Posterior vena cava (tissue), 2 donors: ENCODE measurements at regions not wholly inside any gene's neighbourhood (a gene's known extent, or its start where the extent isn't known, plus 50 kb on each side); places are given as distances from the start of the nearest gene placed in this dataset.

Source experiments
- DNase-seq: peaks from one replicate; pipeline ENCODE4 v3.0.0-alpha.2; 2020; ENCODE audit warnings: low spot score
- intact Hi-C, 2 donors: fragments of 100-400 bp; cut with DNase I; formaldehyde crosslinking; loops; one replicate each; pipeline versions ENCODE4 v1.14.1 to v1.14.2; 2022 to 2023
- donor health status: DM: yes; HTN: yes; CAD: no.
- donor health status: DM: yes; HTN: yes; CAD: no.

DNA sequence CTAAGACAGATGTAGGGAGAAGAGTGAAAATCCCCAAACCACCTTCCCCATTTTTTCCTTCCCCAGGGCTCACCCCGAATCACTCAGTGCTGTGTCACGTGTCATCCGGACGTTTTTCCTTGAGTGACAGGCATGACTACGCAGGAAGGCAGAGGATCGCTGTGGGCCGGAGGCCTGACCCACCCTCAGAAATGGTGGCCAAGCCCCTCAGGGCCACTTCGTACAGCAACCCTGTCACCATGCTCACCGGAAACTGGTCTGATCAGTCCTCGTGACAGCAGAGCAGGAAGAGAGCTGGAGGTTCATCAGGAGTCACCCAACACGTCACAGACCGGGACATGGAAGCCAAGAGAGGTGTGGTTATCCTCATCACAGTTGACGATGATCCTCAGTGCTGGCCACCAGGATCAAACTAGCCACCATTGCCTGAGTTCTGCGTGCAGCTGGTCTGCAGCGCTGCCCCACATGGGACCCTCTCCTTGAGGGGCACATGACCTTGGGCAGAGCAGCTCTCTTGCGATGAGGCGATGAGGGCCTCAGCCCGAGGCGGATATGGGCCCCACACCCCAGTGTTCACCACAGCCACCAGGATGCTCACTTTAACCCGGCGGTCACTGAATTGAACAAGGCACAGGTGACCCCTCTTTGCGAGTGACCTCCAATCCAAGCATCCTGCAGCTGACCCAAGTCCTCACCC, 99.3 kb upstream of the INSIG1 start:
- intact Hi-C loops, result no loop called here
- peak; percentile 52 for DNase-seq

DNA sequence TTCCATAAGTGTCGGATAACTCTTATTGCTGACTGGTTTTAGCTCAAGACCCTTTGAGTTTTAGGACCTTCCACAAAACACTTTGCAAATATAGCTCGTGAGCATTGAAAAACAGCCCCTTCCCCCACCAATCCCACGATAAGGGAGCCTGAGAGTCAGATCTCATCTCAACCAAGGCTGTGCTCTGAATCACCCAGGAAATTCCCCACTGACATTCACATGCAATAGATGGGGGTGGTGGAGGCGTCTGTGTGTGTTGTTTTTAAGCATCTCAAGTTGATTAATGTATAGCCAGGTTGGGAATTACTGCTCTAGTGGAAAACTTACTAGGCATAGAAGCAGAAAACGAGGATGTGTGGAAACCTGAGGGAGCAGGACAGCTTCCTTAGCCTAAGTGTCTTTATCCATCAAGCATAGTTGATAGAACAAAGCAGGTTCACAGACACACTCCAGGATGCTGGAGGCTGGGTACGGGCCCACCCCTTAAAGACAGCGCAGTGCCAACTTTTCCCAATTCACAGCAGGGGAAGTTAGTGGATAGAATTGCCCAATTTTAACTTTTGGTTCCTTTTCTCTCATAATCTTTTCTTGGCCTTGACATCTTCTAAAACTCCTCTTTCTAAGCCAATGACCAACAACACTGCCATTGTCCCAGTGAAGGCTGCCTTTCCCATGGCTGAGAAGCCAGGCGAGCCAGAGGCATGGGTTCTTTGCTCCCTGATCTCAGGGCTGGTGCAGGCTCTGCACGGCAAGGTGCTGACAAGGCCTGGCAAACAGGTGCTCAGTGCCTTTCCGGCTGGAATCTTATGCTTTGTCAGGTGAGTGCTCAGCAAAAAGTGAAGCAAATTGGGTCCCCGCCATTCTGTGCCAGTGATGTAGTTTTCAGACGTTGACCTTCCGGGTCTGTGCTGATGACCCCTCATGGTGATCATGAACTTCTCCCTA, 98.5 kb upstream of the INSIG1 start:
- DNase-seq, result peak; percentile 71
- intact Hi-C loops, result no loop called here

DNA sequence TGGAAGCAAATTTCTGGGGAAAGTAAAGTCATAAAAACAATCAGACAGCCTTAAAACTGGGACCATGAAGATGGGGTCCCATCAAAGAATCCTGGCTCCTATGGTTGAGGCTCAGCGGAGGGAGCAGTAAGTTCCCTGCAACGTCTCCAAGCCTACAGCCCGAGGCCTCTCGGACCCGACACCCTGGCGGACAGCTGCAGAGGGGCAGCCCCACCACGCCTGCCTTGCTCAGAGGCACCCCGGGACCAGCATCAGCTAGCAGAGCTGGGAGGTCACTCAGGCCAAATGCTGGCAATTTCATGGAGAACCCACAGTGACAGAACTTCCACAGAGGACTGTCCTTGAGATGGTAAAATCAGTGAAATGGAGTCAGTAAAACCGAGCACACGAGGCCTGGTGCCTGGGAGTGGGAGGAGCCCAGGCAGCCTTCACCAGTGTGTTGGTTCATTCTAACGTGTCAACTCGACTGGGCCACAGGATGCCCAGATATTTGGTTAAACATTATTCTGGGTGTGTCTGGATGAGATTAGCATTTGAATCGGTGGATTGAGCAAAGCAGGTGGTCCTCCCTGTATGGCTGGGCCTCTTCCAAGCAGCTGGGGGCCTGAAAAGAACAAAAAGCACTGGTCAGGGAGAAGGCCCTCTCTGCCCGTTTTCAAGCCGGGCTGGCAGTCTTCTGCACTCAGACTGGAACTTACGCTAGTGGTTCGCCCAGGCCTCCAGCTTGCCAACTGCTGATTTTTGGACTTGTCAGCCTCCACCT, 96.2 kb upstream of the INSIG1 start:
- intact Hi-C loops, result no loop called here
- DNase-seq, result peak; percentile 58

DNA sequence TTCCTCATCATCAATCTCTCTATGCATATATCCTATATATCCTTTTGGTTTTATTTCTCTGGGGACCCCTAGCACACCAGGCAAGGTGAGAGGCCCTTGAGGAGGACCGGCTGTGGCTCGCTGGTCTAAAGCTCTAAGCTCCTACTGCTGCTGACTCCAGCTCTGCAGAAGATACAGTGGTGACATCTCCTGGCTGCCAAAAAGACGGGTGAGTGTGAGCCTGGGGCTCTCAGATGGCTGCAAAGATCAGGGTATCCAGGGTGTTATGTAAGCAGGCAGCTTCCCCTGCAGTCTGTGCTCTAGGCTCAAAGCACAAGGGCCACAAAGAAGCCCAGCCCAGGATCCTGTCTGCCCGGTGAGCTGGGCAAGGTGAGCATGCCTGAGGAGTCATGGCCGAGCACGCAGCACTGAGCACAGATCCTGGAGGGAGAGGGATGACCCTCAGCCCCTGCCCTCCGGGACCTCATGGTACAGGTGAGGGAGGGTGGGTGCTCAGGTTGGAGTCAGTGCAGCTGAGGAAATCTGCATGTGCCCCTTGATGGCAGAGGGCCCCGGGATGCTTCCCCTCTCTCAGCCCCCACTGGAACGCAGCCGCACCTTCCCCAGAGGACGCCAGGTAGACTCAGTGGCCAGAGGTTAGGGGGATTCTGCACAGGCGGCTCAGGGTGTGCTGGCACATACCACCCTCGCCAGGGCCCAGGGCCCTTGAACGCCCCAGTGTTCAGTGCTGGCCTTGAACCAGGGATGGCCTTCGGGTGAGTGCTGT, 95.4 kb upstream of the INSIG1 start:
- DNase-seq, result peak; percentile 78
- intact Hi-C loops, result no loop called here

DNA sequence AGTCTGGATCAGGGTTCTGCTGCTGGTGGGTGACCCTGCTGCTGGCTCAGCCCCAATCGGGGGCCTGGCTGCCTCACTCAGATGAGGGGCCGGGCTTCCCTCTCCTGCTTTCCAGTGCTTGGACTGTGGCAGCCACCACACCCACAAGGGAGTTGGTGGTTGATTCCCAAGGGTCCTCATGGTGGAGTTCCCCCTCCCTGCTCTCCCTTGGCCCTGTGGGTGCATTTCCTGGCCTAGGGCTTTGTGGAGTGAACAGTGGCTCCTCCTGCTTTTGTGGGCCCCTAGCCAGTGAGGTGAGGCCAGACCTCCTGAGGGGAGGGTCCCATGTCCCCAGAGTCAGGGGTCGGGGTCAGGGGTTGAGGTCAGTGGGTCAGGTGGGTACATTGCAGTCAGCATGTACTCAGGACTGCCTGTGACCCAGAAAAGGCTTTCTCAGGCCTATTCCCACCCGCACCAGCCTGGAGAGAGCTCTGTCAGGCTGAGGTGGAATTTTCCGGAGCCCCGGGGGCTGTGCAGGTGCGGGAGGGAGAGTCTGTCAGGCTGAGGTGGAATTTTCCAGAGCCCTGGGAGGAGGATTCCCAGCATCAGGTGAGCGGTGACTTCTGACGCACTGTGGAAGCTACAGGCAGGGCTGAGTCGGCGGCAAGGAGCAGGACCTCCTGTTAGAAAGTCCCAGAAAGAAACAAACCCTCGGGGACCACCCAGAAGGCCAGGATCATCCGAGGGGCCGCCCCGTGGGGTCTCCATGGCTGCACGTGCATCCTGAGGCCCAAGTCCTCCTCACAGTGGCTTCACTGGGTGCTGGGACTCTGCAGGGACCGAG, 94.4 kb upstream of the INSIG1 start:
- peak; percentile 57 for DNase-seq
- intact Hi-C loops, result no loop called here

DNA sequence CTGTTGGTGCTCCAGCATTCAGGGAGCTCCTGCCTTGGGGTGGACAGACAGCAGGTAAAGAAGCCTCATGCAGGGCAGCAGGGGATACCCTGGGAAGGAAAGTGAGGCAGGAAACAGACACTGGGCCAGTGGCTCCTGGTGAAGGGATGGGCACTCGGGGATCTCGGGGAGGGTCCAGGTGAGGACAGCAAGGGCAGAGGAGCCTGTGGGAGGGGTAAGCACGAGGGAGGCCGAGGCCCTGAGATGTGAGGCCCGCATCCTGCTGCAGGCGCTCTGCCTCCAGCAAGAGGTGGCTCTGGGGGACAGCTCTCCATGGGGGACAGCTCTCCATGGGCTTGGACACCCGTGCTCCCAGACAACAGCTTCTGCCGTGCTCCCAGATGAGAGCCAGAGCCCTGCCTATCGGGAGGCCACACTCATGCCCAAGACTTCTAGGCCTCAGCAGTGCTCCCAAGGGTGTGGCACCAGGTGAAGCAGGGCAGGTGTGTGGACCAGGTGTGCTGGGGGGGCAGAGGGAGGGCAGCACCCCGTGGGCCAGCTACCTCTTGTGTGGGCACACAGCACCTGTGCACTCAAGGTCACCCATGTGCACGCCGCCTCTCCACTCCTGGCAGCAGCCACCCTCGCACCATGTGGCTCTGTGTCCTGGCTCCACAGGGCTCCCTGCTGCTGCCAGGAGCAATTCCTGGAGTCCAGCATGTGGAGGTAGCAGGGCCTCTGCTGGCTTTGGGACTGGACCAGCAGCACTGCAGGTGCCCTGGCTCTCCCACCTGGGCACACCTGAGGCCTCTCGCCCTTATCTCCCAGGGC, 93.6 kb upstream of the INSIG1 start:
- intact Hi-C loops, result no loop called here
- peak; percentile 80 for DNase-seq

DNA sequence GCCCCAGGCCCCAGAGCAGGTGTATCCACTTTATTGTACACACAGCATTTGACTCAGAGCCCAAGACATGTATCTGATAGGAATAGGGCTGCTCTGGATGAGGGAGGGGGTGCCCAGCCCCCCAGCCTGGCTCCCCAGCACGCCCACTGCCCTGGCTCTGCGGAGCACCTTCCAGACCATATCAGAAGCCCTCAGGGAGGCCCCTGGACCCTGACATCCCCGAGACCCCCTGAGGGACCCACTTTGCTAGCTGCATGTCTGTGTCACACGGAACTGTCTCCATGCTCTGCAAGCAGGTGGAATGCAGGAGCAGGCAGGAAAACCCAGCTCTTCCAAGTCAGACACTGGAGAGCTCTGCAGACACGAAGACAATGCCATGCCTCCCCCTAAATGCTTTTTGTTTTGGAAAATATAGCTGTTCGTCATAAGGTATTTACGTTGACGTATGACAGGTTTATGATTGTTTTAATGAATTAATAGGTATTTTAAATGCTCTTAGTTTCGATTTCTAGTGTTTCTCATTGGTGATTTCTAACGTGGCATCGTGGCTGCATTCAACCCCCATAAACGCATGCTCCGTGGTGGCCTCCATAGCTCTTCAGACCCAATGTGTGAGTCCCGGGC, 92.8 kb upstream of the INSIG1 start:
- intact Hi-C loops, result no loop called here
- peak; percentile 80 for DNase-seq

DNA sequence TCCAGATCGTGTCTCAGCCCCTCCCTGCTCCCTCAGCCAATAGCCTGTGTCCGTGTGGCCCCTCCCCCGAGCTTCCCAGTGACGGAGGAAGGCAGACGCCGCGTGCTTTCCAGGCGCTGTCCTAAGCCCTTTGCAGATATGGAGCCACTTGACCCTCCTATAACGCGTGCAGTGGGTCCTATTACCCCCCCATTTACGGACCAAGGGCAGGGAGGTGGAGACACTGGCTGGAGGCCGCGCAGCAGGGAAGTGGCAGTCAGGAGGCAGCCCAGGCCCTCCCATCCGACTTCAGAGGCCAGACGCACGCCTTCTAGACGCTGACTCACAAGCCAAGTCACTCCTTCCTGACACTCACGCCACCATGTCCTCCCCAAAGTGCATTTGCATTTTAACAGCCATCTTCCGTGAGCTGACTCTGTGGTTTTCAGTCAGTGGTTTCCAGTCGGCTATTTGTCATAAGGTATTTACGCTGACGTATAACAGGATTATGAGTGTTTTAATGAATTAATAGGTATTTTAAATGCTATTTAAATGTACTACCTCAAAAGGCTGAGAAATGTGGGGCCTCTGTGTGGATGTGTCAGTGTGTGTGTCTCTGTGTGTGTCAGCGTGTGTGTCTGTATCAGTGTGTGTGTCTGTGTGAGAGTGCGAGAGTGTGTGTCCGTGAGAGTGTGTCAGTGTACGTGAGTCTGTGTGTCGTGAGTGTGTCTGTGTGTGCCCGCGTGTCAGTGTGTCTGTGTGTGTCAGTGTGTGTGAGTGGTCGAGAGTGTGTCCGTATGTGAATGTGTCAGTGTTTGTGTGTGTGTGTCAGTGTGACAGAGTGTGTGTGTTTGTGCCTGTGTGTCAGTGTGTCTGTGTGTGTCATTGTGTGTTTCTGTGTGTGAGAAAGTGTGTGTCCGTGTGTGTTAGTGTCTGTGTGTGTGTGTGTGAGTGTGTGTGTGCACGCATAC, 92.0 kb upstream of the INSIG1 start:
- peak; percentile 96 for DNase-seq
- intact Hi-C loops, result no loop called here

DNA sequence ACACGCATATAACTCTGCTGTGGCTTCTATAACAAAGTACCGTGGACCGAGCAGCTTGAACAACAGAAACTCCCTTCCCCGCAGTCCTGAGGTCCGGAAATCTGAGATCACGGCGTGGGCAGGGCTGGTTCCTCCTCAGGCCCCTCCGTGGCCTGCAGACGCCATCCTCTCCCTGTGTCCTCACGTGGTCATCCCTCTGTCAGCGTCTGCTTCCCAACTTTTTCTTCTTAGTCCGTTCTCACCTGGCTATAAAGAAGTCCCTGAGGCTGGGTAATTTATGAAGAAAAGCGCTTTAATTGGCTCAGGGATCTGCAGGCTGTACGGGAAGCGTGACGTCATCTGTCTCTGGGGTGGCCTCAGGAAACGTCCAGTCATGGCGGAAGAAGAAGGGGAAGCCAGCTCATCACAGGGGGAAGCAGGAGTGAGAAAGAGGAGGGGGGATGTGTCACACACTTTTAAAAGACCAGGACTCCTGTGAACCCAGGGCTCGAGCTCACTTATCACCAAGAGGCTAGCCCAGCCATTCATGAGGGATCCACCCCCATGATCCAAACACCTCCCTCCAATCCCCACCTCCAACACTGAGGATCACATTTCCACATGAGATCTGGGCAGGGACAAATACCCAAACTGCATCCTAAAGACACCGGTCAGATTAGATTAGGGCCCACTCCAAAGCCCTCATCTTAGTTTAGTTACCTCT, 91.2 kb upstream of the INSIG1 start:
- intact Hi-C loops, result no loop called here
- DNase-seq, result peak; percentile 94

DNA sequence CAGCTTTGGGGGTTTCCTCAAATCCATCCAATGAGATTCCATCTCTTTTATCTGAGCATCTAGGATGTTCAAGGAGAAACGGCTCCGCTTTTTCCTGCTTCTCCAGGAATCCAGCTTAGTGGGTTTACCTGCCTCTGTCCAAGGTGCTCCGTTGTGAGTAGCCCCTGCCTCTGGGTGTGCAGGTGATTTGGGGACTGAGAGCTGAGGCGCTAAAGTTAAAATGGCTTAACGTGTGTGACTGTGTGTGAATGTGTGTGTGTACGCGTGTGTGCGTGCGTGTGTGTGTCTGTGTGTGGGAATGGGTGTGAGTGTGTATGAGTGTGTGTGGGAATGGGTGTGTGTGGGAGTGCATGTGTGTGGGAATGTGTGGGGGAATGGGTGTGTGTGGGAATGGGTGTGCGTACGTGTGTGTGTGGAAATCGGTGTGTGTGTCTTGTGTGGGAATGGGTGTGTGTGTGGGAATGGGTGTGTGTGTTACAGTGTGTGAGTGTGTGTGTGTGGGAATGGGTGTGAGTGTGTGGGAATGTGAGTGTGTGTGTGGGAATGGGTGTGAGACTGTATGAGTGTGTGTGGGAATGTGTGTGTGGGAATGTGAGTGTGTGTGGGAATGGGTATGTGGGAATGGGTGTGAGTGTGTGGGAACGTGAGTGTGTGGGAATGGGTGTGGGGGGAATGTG, 90.2 kb upstream of the INSIG1 start:
- intact Hi-C loops, result no loop called here
- no peak for DNase-seq

DNA sequence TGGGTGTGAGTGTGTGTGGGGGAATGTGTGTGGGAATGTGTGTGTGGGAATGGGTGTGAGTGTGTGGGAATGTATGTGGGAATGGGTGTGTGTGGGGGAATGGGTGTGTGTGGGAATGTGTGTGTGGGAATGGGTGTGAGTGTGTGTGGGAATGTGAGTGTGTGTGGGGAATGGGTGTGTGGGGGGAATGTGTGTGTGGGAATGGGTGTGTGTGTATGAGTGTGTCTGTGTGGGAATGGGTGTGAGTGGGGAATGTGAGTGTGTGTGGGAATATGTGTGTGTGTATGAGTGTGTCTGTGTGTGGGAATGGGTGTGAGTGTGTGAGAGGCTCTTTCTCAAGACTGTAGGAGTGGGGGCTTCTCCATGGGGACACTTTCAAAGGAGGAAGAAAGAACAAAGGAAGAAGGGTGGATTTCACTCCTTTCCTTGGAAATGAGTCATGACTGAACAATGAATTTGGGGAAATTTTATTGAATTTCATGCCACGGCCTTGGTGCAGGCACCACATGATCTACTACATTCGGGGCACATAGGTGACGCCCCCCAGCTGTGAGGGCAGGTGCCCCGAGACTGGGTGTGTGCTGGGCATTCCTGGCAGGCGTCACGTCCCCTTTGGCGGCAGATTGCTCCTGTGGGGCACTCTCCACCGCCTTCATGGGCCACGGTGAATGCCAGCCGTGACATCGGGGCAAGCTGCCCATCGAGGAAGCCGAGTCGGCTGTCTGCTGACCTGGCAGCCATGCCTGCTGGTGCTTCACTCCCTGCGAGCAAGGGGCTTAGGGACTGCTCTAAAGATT, 88.8 kb upstream of the INSIG1 start:
- peak; percentile 84 for DNase-seq
- intact Hi-C loops, result no loop called here

DNA sequence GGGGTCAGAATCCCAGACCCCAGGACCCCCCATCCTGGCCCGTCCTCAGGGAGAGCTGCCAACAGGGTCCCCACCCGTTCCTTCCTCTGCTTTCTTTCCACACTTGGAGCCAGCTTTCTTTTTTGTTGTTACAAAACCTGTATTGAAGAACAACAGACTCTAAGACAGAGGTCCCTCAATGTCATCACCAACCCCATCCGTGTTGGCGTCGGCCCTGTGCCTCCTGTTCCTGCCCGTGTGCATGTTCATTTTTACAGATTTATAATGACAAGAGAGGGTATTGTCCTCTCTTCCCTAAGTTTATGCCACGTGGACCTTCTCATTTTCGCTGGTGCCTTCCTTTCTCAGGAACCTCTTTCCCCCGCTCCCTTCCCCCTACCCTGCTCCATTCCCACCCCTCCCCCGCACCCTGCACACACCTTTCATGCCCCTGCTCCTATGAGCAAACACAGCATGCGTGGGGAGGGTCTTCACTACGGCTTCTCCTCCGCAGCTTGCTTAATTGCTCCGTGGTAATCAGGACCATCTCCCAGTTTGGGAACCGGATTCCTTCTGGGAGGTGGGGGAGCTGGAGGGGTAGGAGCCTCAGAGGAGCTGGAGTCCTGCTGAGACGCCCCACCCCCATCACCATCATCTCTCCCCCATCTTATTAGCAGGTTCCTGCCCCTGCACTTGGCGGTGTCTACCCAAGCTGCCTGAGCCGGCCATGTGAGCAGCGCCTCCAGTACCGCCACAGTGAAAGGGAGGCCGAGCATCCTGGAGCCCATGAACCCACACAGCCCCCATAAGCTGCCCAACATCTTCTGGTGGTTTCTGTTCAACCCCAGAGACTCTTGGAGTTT, 88.0 kb upstream of the INSIG1 start:
- peak; percentile 73 for DNase-seq
- intact Hi-C loops, result no loop called here

DNA sequence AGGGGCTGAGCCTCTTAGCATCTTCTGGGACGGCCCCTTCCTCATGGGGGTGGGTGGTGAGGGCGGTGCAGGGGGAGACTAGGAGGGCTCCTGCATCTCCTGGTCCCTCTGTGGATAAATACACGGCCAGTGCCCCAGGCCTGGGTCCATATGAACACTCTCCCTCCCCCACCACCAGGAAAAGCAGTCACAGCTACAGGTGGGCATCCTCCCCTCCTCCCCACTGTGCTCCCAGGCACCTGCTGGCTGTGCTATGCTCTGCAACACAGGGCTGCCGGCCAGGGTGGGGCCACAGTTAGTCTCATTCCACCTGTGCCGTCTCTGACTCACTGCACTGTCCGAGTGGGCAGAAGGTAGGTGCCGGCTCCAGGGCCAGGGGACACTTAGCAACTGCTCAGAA, 87.3 kb upstream of the INSIG1 start:
- peak; percentile 76 for DNase-seq

More for the DNA sequence above, 87.3 kb upstream of the INSIG1 start:
- intact Hi-C loops, result no loop called here
